ENCODE measurements at regions not wholly inside any gene's neighbourhood (a gene's known extent, or its start where the extent isn't known, plus 50 kb on each side); places are given as distances from the start of the nearest gene placed in this dataset.
"Not testable (repeated sequence)": the region's sequence is repeated elsewhere in the genome, so short reads cannot be mapped to it uniquely, and the experiment has no call there.

DNA sequence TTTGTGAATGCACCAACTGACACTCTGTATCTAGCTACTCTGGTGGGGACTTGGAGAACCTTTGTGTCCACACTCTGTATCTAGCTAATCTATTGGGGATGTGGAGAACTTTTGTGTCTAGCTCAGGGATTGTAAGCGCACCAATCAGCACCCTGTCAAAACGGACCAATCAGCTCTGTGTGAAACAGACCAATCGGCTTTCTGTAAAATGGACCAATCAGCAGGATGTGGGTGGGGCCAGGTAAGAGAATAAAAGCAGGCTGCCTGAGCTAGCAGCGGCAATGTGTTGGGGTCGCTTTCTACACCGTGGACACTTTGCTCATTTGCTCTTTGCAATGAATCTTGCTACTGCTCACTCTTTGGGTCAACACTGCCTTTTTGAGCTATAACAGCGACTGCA, 78.5 kb upstream of the KCNAB1 start:
- DNase-seq; H3K36me3 Mint-ChIP-seq; H3K9me3 Mint-ChIP-seq; H3K36me3 ChIP-seq (ENCODE audit: control insufficient read depth in 2 of 2, extremely low read depth in 1 of 2, insufficient read depth in 1 of 2, low read length in 1 of 2); H3K4me3 ChIP-seq (ENCODE audit: control insufficient read depth in 1 of 2, extremely low read depth in 1 of 2, low read length in 1 of 2); H3K4me1 ChIP-seq (ENCODE audit: control insufficient read depth in 1 of 2, extremely low read depth in 1 of 2, insufficient read depth in 2 of 2, low read length in 2 of 2); H3K27ac Mint-ChIP-seq; H3K27me3 ChIP-seq (replicated peaks in 1 of 2; ENCODE audit: control insufficient read depth in 2 of 2, extremely low read depth in 1 of 2, insufficient read depth in 2 of 2, low read length in 1 of 2); ATAC-seq (replicated peaks in 1 of 4); POLR2A ChIA-PET; H3K9me3 ChIP-seq; H3K27ac ChIP-seq (ENCODE audit: low read length); H3K4me1 Mint-ChIP-seq; H3K4me3 Mint-ChIP-seq: not testable (repeated sequence)
- H3K27me3 Mint-ChIP-seq = peaks cover 7 to 18% of the 10 kb centered on the region in 2 donors
- CTCF ChIA-PET = interaction anchor here in 1 of 2 donors (0.6 kb wide), 1 partner anchor 1028 kb away, joined by 4 read pairs; no protein-coding TSS in a partner anchor
- WGBS (ENCODE audit: insufficient coverage) = 88% methylated on average over 5 of the region's 7 CpGs

DNA sequence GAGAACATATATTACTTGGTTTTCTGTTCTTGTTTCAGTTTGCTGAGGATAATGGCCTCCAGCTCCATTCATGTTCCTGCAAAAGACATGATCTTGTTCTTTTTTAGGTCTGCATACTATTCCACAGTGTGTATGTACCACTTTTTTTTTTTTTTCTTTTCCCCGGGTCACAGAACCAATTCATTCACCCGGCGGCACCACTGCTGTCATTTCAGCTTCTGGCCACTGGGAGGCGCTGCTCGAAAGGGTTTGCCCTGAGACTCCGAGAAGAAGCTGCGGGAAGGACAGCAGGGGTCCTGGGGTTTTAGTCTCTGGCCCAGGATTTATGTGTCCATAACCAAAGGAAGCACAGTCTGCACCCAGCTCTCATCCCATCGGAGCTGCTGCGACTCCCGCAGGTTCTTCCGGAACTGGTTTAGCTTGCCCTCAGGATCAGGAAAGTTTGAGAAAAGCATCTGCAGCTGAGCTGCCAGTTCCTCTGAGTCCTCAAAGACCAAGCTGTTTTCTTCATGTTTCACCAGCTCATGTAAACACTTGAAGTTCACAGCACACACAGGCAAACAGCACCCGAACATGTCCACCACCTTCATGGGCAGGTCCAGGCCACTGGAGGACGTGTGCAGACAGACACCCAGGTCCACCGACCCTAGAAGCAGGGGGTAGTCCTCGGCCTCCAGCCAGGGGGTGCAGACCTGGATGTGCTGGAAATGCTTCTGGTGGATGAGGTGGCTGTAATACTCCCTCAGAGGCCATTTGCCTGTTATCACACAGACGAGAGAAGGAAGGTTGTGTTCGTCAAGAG, 76.3 kb upstream of the KCNAB1 start:
- H3K4me1 ChIP-seq (ENCODE audit: control insufficient read depth in 1 of 2, extremely low read depth in 1 of 2, insufficient read depth in 2 of 2, low read length in 2 of 2); POLR2A ChIA-PET; H3K27me3 ChIP-seq (replicated peaks in 1 of 2; ENCODE audit: control insufficient read depth in 2 of 2, extremely low read depth in 1 of 2, insufficient read depth in 2 of 2, low read length in 1 of 2); H3K9me3 ChIP-seq; H3K27ac Mint-ChIP-seq; H3K36me3 Mint-ChIP-seq; H3K36me3 ChIP-seq (ENCODE audit: control insufficient read depth in 2 of 2, extremely low read depth in 1 of 2, insufficient read depth in 1 of 2, low read length in 1 of 2); ATAC-seq (replicated peaks in 1 of 4); H3K4me3 Mint-ChIP-seq; H3K4me1 Mint-ChIP-seq; H3K4me3 ChIP-seq (ENCODE audit: control insufficient read depth in 1 of 2, extremely low read depth in 1 of 2, low read length in 1 of 2); H3K27ac ChIP-seq (ENCODE audit: low read length); H3K9me3 Mint-ChIP-seq: not testable (repeated sequence)
- DNase-seq = peak in 31 of 35 experiments; percentile 6 to 50 (median 31)
- peaks cover 12 to 16% of the 10 kb centered on the region in 2 donors for H3K27me3 Mint-ChIP-seq
- WGBS (ENCODE audit: insufficient coverage) = 40% methylated on average over 12 of the region's 17 CpGs
- CTCF ChIA-PET = interaction anchor here (0.6 to 1.2 kb wide), 23 partner anchors 8 to 1529 kb away, joined by 3 to 6 read pairs (median 4); no protein-coding TSS in a partner anchor

DNA sequence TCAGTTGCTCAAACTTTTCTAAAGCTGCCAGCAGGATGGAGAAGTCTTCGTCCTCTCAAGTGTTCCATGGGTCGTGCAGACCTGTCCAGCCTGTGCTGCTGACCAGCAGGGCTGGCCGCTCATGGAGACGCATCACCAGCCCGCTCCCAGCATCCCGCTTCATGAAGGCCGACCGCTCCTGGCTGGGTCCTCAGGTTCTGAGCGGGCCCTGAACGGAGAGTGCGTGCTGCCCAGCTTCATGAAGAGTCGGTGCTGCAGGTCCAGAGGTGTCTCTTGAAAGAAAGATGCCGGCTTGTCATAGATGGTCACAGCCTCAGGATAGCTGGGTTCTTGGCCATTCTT, 75.8 kb upstream of the KCNAB1 start:
- Histone ChIP-seq H3K27ac (ENCODE audit: low read length) (no peak overlapping the region), H3K4me1 (ENCODE audit: control insufficient read depth in 1 of 2, extremely low read depth in 1 of 2, insufficient read depth in 2 of 2, low read length in 2 of 2) (no peaks in the 10 kb centered on the region), H3K9me3 (no peaks in the 10 kb centered on the region), H3K36me3 (ENCODE audit: control insufficient read depth in 2 of 2, extremely low read depth in 1 of 2, insufficient read depth in 1 of 2, low read length in 1 of 2) (no peaks in the 10 kb centered on the region), H3K4me3 (ENCODE audit: control insufficient read depth in 1 of 2, extremely low read depth in 1 of 2, low read length in 1 of 2) (no peak overlapping the region), H3K27me3 (replicated peaks in 1 of 2; ENCODE audit: control insufficient read depth in 2 of 2, extremely low read depth in 1 of 2, insufficient read depth in 2 of 2, low read length in 1 of 2) (peaks cover 0 to 10% of the 10 kb centered on the region in 2 experiments)
- no peak for DNase-seq
- Mint-ChIP-seq H3K36me3 (no peaks in the 10 kb centered on the region), H3K4me3 (no peak overlapping the region), H3K27ac (no peak overlapping the region), H3K27me3 (peaks cover 12 to 19% of the 10 kb centered on the region in 2 donors), H3K9me3 (no peaks in the 10 kb centered on the region), H3K4me1 (no peaks in the 10 kb centered on the region)
- no peak for ATAC-seq (replicated peaks in 1 of 4)
- POLR2A ChIA-PET = no interaction called here
- 87% methylated on average over 13 of the region's 13 CpGs for WGBS (ENCODE audit: insufficient coverage)
- CTCF ChIA-PET = no interaction called here

DNA sequence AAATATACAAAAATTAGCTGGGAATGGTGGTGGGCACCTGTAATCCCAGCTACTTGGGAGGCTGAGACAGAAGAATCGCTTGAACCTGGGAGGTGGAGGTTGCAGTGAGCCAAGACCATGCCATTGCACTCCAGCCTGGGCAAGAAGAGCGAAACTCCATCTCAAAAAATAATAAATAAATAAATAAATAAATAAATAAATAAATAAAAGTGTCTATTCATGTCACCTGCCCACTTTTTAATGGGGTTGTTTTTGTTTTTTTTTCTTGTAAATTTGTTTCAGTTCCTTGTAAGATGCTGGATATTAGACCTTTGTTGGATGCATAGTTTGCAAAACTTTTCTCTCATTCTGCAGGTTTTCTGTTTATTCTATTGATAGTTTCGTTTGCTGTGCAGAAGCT, 71.9 kb upstream of the KCNAB1 start:
- H3K36me3 Mint-ChIP-seq; H3K27ac Mint-ChIP-seq; H3K4me3 Mint-ChIP-seq; H3K27me3 ChIP-seq (replicated peaks in 1 of 2; ENCODE audit: control insufficient read depth in 2 of 2, extremely low read depth in 1 of 2, insufficient read depth in 2 of 2, low read length in 1 of 2); H3K4me3 ChIP-seq (ENCODE audit: control insufficient read depth in 1 of 2, extremely low read depth in 1 of 2, low read length in 1 of 2); H3K4me1 ChIP-seq (ENCODE audit: control insufficient read depth in 1 of 2, extremely low read depth in 1 of 2, insufficient read depth in 2 of 2, low read length in 2 of 2); H3K27ac ChIP-seq (ENCODE audit: low read length); H3K9me3 ChIP-seq; CTCF ChIA-PET; H3K4me1 Mint-ChIP-seq; H3K36me3 ChIP-seq (ENCODE audit: control insufficient read depth in 2 of 2, extremely low read depth in 1 of 2, insufficient read depth in 1 of 2, low read length in 1 of 2); H3K9me3 Mint-ChIP-seq; ATAC-seq (replicated peaks in 1 of 4); DNase-seq: not testable (repeated sequence)
- POLR2A ChIA-PET = interaction anchor here in 1 of 2 donors (0.7 kb wide), 1 partner anchor 981 kb away, joined by 4 read pairs; no protein-coding TSS in a partner anchor
- WGBS (ENCODE audit: insufficient coverage) = 83% methylated on average over 1 of the region's 3 CpGs
- peaks cover 16 to 22% of the 10 kb centered on the region in 2 donors for H3K27me3 Mint-ChIP-seq

DNA sequence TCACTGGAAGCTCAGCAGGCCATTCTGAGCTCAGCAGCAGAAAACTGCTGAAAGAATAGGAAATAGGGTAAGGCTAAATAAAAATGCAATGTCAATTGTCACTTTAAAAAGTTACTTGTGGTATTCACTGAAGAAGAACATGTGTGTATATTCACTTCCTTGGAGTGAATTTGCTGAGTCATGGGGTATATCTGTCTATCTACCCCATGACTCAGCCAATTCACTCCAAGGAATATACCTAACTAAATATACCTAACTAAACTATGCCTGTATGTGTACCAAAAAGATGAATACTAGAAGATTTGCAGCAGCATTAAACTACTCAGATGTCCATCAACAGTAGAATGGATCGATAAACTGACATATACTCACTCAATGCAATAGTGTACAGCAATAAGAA, 69.5 kb upstream of the KCNAB1 start:
- H3K27ac Mint-ChIP-seq = no peak overlapping the region
- H3K4me3 Mint-ChIP-seq = no peak overlapping the region
- Histone ChIP-seq H3K9me3 (no peaks in the 10 kb centered on the region), H3K36me3 (ENCODE audit: control insufficient read depth in 2 of 2, extremely low read depth in 1 of 2, insufficient read depth in 1 of 2, low read length in 1 of 2) (no peaks in the 10 kb centered on the region), H3K27me3 (replicated peaks in 1 of 2; ENCODE audit: control insufficient read depth in 2 of 2, extremely low read depth in 1 of 2, insufficient read depth in 2 of 2, low read length in 1 of 2) (peaks cover 0 to 4% of the 10 kb centered on the region in 2 experiments), H3K4me1 (ENCODE audit: control insufficient read depth in 1 of 2, extremely low read depth in 1 of 2, insufficient read depth in 2 of 2, low read length in 2 of 2) (no peaks in the 10 kb centered on the region), H3K27ac (ENCODE audit: low read length) (no peak overlapping the region), H3K4me3 (ENCODE audit: control insufficient read depth in 1 of 2, extremely low read depth in 1 of 2, low read length in 1 of 2) (no peak overlapping the region)
- ATAC-seq (replicated peaks in 1 of 4) (no peak), DNase-seq (no peak)
- ChIA-PET POLR2A (interaction anchor here in 1 of 2 donors (0.6 to 1.1 kb wide), 2 partner anchors 11 kb away, joined by 5 to 10 read pairs; no protein-coding TSS in a partner anchor), CTCF (no interaction called here)
- no peaks in the 10 kb centered on the region for H3K4me1 Mint-ChIP-seq
- H3K9me3 Mint-ChIP-seq = no peaks in the 10 kb centered on the region
- H3K36me3 Mint-ChIP-seq = no peaks in the 10 kb centered on the region
- peaks cover 17 to 27% of the 10 kb centered on the region in 2 donors for H3K27me3 Mint-ChIP-seq
- WGBS (ENCODE audit: insufficient coverage) = no CpG with 5 or more reads among the region's 1 CpG

DNA sequence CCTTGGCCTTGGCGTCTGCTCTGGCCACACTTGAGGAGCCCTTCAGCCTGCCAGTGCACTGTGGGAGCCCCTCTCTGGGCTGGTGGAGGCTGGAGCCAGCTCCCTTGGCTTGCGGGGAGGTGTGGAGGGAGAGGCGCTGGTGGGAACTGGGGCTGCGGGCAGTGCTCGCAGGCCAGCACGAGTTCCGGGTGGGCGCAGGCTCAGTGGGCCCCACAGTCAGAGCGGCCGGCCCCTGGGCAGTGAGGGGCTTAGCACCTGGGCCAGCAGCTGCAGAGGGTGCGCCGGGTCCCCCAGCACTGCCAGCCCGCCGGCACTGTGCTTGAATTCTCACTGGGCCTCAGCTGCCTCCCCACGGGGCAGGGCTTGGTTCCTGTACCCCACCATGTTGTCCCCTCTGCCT, 68.7 kb upstream of the KCNAB1 start:
- Histone ChIP-seq H3K4me1 (ENCODE audit: control insufficient read depth in 1 of 2, extremely low read depth in 1 of 2, insufficient read depth in 2 of 2, low read length in 2 of 2) (no peaks in the 10 kb centered on the region), H3K4me3 (ENCODE audit: control insufficient read depth in 1 of 2, extremely low read depth in 1 of 2, low read length in 1 of 2) (no peak overlapping the region), H3K27me3 (replicated peaks in 1 of 2; ENCODE audit: control insufficient read depth in 2 of 2, extremely low read depth in 1 of 2, insufficient read depth in 2 of 2, low read length in 1 of 2) (peaks cover 0 to 4% of the 10 kb centered on the region in 2 experiments), H3K9me3 (no peaks in the 10 kb centered on the region), H3K36me3 (ENCODE audit: control insufficient read depth in 2 of 2, extremely low read depth in 1 of 2, insufficient read depth in 1 of 2, low read length in 1 of 2) (no peaks in the 10 kb centered on the region), H3K27ac (ENCODE audit: low read length) (no peak overlapping the region)
- ATAC-seq (replicated peaks in 1 of 4) (no peak), DNase-seq (no peak)
- H3K27ac Mint-ChIP-seq = no peak overlapping the region
- H3K27me3 Mint-ChIP-seq = peaks cover 22 to 31% of the 10 kb centered on the region in 2 donors
- no peaks in the 10 kb centered on the region for H3K36me3 Mint-ChIP-seq
- 97% methylated on average over 12 of the region's 15 CpGs for WGBS (ENCODE audit: insufficient coverage)
- no peak overlapping the region for H3K4me3 Mint-ChIP-seq
- H3K9me3 Mint-ChIP-seq = no peaks in the 10 kb centered on the region
- no peaks in the 10 kb centered on the region for H3K4me1 Mint-ChIP-seq
- ChIA-PET CTCF (interaction anchor here in 1 of 2 donors (1.1 kb wide), 1 partner anchor 8 kb away, joined by 3 read pairs; no protein-coding TSS in a partner anchor), POLR2A (no interaction called here)
